ENCODE measurements at regions not wholly inside any gene's neighbourhood (a gene's known extent, or its start where the extent isn't known, plus 50 kb on each side); places are given as distances from the start of the nearest gene placed in this dataset.
"Not testable (repeated sequence)": the region's sequence is repeated elsewhere in the genome, so short reads cannot be mapped to it uniquely, and the experiment has no call there.

DNA sequence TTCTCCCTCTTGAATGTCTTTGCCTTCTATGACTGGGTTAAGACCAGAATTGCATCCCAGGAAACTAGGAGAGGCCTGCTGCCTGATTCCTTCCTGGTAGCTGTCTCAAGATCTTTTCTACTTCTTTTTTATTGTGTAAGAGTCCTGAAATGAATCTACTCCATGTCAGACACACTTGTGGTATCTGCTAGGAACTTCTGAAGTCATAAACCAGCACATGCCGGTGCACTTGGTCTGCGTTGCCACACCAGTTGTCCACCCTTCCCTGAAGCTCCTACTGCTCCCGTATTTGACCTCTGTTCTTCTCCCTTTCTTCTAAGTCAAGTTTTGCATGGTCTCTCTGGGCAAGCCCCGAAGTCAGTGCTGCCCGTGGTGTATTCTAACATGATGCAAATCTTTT lies 644.2 kb downstream of the ETS1 start:
- DNase-seq (ENCODE audit: low spot score), result no peak

DNA sequence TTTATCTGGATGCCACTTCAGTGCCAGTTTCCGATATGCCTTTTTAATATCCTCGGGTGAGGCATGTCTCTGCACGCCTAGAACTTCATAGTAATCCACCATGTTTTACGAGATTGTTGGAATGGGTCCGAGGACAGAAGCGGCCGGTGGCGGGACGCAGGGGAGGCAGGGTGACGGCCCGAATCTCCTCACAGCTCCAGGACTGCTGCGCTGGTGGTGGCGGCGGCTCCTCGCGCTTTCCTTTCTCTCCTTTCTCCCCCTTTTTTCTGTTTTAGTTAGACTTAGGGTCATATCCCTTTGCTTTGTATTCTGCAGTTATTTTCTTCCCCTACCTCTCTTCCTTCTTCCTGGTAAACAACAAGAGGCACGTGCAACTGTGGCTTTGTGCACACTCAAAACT lies 645.8 kb downstream of the ETS1 start:
- DNase-seq (ENCODE audit: low spot score), result not testable (repeated sequence)

DNA sequence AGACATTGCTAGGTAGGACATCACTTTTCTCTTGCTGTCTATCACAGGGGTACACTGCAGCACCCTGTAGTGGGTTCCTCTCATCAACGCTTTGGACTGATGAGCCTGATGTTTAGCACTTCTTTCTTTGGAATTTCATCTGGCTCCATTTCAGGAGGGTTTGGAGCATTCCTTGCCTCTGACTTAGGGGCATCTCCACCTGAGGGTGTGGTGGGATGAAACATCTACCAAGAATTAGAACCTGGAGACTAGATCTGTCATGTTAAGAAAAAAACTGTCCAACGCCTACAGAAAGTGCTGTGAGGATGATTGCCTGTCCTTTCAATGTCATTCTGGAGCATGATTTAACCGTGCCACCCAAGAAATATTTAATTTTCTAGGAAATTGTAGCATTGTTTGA lies 648.4 kb downstream of the ETS1 start:
- DNase-seq (ENCODE audit: low spot score), result no peak

DNA sequence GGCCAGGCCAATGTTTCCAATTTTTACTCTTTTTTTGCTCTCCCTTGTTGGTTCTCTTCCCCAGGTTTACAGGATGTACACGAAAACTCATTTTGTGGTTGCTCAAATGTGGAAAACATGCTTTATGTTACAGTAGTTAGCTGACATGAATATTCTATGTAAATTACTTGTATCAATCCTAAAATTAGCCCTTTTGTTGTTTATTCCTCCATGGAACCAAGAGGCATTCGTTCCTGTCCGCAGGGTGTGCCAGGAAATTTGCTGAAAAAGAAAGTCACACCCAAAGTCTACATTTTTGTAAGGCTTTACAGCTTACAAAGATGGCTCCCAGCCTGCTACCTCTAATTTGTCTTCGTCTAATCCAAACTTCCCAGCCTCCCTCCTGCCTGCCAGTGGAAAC lies 652.3 kb downstream of the ETS1 start:
- DNase-seq (ENCODE audit: low spot score), result no peak

DNA sequence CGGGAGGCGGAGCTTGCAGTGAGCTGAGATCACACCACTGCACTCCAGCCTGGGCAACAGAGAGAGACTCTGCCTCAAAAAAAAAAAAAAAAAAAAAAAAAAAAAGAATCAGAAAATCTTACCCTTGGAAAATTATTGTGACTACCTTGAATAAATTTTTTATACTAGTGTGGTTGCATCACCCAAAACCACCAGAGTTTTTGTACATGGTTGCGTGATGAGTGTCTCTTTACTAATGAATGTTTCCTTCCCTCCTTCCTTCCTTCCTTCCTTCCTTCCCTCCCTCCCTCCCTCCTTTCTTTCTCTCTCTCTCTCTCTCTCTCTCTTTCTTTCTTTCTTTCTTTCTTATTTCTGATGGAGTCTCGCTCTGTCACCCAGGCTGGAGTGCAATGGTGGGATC lies 653.4 kb downstream of the ETS1 start:
- not testable (repeated sequence) for DNase-seq (ENCODE audit: low spot score)

DNA sequence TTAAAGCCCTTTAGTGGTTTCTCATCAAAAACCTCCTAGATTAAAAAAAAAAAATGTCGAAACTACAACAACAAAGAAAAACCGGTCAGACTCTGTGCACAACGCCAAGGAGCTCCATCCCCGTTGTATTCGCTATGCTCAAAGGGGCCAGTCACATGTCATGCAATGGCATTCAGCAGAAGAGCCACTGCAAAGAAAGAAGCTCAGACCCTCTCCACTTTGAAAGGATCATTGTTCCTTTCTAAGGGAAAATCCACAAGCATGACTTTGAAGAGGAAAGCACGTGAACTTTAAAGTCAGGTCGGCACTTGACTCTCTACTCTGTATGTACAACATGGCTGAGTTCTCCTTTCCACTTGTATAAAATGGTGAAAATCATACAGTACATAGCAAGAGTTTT lies 655.6 kb downstream of the ETS1 start:
- no peak for DNase-seq (ENCODE audit: low spot score)

DNA sequence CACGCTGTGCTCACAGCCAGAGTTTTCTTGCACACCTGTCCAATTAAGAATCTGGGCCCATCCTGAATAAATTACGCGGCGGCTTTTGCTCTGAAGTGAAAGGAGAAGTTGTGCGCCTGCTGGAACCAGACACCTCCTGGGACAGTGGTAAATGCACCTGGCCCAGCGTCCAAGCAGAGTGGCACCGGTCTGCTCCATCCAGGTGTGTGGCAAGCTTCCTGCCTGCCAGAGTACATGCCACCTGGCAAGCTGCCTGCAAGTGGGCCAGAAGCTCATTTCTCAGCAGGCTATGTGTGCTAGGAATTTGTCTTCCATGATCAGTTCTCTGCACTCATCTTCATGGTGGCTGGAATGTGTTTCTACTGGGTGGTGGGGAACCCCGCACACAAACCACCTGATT lies 660.6 kb downstream of the ETS1 start:
- DNase-seq (ENCODE audit: low spot score), result no peak

DNA sequence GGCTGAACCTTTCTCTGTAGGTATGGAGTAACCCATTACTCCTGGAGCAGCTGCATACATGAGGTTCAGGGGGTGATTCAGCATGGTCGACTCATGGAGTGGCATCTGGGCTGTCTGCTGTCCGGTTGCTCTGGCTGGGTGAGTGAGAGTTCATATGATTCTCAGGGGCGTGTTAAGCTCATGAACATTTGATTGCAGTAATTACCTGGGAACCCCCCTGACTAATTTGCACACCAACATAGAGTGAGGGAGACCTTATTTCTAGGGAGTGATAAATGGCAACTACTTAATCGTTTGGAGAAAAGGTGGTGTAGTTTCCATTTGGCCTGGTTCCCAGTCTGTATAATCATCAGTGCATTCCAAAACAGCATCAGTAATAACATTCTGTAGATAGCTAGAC lies 661.9 kb downstream of the ETS1 start:
- DNase-seq (ENCODE audit: low spot score), result no peak

DNA sequence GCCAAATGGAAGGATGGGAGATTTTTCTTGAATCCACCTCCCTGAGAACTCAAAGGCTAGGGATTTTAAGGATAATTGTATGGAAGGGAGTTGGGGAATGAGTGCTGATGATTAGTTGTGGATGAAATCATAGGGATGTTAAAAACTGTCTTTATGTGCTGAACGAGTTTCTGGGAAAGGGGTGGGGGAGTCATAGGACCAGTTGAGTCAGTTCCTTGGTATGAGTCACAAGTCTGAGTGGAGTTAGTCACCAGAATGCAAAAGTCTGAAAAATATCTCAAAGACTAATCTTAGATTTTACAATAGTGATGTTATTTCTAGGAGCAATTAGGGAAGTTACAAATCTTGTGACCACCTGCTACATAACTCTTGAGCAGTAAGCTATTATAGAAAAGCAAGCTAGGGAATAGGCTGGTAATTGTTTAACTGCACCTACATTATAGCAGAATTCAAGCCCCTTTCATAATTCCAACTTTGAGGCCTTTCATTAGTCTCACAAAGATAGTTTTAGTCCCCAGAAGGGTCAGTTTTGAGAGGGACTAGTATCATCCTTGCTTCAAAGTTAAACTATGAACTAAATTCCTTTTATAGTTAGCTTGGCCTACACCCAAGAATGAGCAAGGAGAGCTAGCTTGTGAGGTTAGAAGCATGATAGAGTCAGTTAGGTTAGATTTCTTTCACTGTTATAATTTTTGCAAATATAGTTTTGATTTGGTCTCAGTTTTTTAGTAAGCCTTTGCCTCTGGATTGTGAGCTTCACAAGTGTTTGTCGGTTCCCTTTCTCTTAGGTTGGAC lies 668.0 kb downstream of the ETS1 start:
- no peak for DNase-seq (ENCODE audit: low spot score)

DNA sequence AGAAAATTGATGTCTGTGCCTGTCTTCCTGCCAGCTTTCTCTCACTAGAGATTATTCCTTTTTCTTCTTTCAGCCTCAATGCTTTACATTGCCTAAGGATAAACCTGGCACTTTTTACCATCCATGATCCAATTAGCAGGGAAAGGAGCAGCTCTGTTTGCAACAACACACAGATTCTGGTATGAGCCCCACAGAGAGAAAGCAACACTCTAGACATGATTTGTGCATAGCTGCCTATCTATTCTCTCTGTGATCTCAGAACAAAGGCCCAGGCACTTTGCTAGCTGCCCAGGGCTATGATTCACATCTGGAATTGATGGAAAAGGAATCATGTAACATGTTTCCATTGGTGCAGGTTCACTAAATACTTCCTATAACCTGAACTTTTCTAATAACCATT lies 685.0 kb downstream of the ETS1 start:
- DNase-seq (ENCODE audit: low spot score), result no peak

DNA sequence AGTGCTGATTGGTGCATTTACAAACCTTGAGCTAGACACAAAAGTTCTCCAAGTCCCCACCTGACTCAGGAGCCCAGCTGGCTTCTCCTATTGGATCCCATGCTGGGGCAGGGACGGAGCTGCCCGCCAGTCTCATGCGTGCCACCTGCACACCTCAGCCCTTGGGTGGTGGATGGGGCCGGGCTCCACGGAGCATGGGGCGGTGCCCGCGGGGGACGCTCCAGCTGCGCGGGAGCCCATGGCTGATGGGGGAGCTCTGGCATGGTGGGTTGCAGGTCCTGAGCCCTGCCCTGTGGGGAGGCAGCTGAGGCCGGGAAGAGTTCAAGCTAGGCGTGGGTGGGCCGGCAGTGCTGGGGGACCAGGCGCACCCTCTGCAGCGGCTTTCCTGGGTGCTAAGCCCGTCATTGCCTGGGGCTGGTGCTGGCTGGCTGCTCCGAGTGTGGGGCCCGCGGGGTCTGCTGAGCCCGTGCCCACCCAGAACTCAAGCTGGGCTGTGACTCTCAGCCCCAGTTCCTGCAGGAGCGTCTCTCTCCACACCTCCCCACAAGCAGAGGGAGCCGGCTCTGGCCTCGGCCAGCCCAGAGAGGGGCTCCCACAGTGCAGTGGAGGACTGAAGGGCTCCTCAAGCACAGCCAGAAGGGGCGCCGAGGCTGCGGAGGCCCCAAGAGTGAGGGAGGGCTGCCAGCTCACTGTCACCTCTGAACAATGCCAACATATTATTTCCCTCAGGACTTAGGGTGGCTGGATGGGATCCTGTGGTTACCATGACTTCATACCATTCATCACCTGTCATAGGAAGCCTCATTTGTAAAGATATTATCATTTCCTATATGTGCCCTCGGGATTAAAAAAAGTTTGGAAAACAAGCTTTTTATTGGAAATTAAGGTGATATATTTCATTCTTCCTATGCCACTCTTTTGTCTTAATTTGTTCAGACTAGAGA lies 688.7 kb downstream of the ETS1 start:
- no peak for DNase-seq (ENCODE audit: low spot score)

DNA sequence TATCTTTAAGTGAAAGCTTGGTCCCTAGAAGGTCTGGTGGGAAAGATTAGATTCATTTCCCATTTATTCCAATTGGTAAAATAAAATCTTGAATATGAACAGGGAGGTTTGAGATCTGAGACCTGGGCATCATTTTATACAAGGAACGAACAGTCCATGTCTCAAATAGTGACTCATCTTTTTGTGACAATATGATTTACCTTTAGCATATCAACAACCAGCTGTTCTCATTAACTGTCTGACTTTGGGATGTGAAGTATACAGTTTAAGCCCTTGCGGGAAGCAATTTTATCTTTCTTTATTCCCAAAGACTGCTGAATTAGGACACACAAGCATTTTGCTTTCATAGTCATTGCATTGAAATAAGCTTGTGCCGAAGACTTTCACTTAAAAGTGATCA lies 691.6 kb downstream of the ETS1 start:
- no peak for DNase-seq (ENCODE audit: low spot score)

DNA sequence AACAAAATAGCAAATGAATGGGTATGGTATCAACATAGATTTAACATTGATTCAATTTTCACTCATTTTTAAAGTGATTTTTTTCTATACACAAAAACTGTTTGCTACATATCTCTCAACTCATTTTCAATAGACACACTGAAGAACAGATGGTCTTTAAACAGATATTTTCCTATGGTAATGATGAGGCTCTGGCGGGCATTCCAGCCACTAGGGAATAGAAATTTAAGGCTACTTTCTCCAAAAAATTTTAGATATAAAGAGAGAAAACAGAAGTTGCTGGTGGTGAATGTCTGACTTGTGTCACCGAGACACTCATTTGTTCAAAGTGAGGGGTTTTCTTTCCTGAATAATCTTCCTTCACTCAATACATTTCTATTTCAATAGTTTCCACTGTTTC lies 693.0 kb downstream of the ETS1 start:
- no peak for DNase-seq (ENCODE audit: low spot score)

DNA sequence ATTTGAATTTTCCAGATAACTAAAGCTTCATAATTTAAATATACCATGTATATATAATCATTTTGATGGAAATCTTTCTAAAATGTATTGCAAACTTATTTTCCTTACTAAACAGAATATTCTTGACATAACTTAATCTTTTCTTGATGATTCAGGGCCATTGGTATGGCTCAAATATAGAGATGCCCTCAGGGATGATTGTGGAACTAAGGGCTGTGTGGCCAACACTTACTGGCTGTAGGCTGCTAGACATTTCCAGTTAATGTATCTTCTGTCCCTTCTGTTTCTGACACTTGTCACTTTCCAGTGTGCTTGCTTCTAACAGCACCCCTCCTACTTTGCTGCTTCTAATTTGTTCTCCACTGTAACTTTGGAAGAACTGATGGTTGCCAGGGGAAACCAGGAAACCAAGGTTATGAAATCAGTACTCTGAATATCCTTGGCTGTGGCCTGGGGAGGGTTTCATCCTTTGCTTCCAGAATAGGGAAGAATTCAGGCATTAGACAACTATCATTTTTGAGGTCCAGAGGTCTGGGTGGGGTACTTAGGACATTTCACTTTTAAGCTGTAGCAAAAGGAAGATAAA lies 697.2 kb downstream of the ETS1 start:
- no peak for DNase-seq (ENCODE audit: low spot score)

DNA sequence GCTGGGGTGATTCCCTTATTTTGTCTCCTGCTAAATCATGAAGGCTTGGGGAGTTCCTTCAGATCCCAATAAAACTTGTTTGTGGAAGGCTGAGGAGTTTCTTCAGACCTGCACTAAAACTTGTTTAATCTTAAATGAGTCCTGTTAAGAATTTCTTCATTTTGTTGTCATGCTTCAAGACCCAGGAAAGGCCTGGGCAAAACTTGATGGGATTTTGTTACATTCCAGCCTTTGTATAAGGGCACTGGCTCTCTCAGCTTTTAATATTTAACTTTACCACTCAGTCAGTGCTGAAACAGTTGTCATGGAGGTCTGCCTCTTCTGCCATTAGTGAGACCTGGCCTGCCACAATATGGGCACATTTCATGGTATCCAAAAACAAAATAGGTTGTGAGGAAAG lies 699.0 kb downstream of the ETS1 start:
- no peak for DNase-seq (ENCODE audit: low spot score)

DNA sequence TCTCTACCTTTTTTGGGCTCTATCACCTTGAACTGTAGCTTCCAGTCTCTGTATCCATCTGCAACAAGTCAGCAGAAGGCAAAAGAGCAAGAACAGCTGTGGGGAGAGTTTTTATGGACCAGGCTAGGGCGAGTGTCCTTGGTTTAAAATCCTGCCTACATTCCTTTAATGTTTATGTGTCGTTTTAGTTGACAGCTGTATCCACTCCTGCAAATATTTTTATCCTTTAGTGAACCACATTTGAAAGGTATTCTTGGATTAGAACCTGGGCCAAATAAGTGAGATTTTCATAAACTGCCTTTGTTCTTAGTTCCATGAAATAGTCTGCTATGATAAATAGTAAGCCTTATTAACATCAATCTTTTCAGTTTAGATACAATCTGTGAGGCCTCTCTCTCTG lies 712.2 kb downstream of the ETS1 start:
- no peak for DNase-seq (ENCODE audit: low spot score)

DNA sequence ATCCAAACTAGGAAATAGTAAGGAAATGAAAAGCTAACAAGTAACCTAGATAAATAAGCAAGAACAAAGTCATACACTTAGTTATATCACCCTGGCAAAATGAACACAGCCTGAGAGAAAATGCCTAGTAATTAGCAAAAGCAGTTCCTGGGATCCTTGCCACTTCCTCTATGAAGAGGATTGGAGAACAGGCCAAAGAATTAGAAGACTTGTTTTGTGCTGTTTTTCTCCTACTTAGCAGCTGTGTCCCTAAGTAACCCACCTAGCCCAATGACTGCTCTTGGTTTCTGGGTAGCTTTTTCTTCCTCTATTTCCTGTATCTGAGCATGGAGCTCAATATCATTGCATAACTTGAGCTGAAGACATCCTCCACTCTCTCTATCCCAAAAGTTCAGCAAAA lies 713.9 kb downstream of the ETS1 start:
- DNase-seq (ENCODE audit: low spot score), result no peak

DNA sequence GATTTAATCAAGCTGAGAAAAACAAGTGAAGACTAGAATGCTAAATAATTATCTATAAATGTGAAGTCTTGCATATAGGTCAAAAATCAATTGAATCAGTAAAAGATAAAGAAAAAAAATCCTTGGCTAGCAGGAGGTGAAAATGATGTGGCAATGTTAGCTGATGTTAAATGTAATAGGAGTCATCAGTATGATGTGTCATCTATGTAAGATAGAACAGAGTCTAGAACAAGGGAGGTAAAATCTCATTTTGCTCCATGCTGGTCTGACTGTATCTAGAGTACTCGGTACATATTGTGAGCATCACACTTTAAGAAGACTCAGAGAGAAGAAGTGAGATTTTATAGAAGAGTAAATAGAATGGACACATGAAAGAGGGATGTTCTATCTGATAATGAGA lies 721.2 kb downstream of the ETS1 start:
- no peak for DNase-seq (ENCODE audit: low spot score)

DNA sequence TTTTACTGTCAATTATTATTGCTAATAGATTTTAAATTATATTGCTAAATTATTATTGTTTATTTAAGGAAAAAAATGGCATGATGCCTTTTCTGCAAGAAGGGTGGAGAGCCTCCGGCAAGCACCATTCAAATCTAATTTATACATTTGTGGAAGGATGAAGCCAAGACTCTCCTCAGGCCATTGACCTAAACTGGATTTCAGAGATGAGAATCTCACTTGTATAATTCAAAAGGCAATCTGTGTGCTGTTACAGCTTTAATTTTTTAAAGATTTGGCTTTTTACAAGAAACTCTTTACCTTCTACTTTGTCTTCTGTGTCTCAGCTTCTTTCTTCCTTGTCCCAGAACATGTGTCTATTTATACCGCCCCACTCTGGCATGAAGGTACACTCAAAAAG lies 722.5 kb downstream of the ETS1 start:
- no peak for DNase-seq (ENCODE audit: low spot score)

DNA sequence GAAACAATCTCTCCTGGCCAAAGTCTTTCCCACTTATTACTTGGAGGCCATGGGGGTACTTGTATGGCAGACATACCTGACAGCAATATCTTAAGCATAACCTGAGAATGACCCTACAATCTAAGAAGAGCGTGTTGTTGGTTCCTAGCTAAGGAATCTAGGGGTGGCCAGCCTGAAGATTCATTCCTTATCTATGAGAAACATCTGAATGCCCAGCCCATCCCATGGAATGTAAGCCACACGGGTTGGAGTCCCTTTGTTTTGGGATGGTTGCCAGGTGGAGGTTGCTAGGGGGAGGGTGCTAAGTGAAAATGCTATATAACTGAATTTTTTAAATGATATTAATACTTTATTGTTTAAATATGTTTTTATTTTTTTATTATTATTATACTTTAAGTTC lies 725.0 kb downstream of the ETS1 start:
- DNase-seq (ENCODE audit: low spot score), result no peak

DNA sequence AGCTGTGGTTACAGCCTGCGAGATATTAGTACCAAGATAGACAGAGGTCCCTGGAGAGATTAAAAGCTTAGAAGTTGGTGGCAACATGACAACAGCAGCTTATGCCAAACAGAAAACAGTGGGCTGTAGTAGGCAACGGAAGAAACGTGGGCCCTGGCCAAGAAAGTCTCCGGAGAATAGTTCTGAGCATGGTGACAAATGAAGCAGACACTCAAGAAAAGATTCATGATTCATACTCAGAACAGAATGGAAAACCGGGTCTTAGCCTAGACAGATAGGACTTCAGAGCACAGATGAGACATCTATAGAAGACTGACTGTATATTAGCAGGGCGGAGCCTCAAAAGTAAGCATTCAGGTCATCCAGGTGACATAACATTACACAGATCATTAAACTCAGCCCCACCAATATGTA lies 727.4 kb downstream of the ETS1 start:
- DNase-seq (ENCODE audit: low spot score), result no peak

DNA sequence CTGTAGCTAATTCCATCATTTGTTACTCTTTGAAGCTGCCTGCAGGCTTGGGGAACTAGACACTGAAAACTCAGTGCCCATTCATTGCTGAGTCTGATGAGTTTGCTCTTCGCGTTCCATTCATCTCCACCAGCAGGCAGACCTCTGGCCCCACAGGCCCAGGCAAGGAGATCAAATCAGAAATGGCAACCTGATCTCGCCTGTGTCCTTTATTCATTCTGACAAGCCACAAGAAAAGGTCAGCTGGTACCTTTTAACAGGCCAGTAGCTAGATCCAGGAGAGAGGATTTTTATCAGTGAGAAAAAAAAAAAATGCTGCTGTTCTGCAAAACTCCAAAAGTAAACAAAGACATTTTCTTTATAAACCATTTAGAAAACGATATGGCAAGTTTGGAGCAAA lies 742.5 kb downstream of the ETS1 start:
- no peak for DNase-seq (ENCODE audit: low spot score)
